Tibial nerve (tissue), 4 donors: ENCODE measurements at regions not wholly inside any gene's neighbourhood (a gene's known extent, or its start where the extent isn't known, plus 50 kb on each side); places are given as distances from the start of the nearest gene placed in this dataset.

Experiments used
- CTCF ChIP-seq, 5 experiments: fragments of 200-600 bp in 3 of 5; fragments of 450-650 bp in 2 of 5; sonication (generic) in 3 of 5; IDR thresholded peaks; one replicate each; pipeline ENCODE4 v1.5.1; 2016 to 2019; ENCODE audit warnings: antibody characterized with exemption in 5 of 5, mild to moderate bottlenecking in 3 of 5, moderate library complexity in 2 of 5
- EP300 ChIP-seq, 2 donors: sonication (generic); formaldehyde crosslinking; IDR thresholded peaks; one replicate each; pipeline ENCODE4 v1.6.1; 2017; ENCODE audit warnings: antibody characterized with exemption in 2 of 2, mild to moderate bottlenecking in 1 of 2

GRCh38 chr6:14530385-14530784, 412.8 kb downstream of the CD83 start:
- no peak for TF ChIP-seq CTCF (IDR thresholded peaks at IDR 0.05)
- TF ChIP-seq EP300 (IDR thresholded peaks at IDR 0.05) = no peak
